ENCODE measurements at regions not wholly inside any gene's neighbourhood (a gene's known extent, or its start where the extent isn't known, plus 50 kb on each side); places are given as distances from the start of the nearest gene placed in this dataset.
"Not testable (repeated sequence)": the region's sequence is repeated elsewhere in the genome, so short reads cannot be mapped to it uniquely, and the experiment has no call there.

- TF ChIP-seq CTCF (IDR thresholded peaks at IDR 0.05; ENCODE audit: insufficient read depth, low read length) = no peak
- no peak for DNase-seq (ENCODE audit: low read depth)
- no peak overlapping the region for H3K4me3 ChIP-seq (ENCODE audit: low read depth, low read length)
These were observed 80.8 kb upstream of the PAX2 start for GRCh38 chr10:100664316-100665149.

GRCh38 chr10:100666634-100667033 lies 78.7 kb upstream of the PAX2 start:
- not testable (repeated sequence) for H3K4me3 ChIP-seq (ENCODE audit: low read depth, low read length); DNase-seq (ENCODE audit: low read depth)

- TF ChIP-seq CTCF (IDR thresholded peaks at IDR 0.05; ENCODE audit: insufficient read depth, low read length) = no peak
- DNase-seq (ENCODE audit: low read depth) = no peak
- H3K4me3 ChIP-seq (ENCODE audit: low read depth, low read length) = no peak overlapping the region
These were observed 75.8 kb upstream of the PAX2 start for GRCh38 chr10:100669616-100670015.

GRCh38 chr10:100670368-100670767 lies 75.0 kb upstream of the PAX2 start:
- TF ChIP-seq CTCF (IDR thresholded peaks at IDR 0.05; ENCODE audit: insufficient read depth, low read length) = no peak
- no peak overlapping the region for H3K4me3 ChIP-seq (ENCODE audit: low read depth, low read length)
- DNase-seq (ENCODE audit: low read depth) = no peak

GRCh38 chr10:100670828-100671479 lies 74.4 kb upstream of the PAX2 start:
- TF ChIP-seq CTCF (IDR thresholded peaks at IDR 0.05; ENCODE audit: insufficient read depth, low read length) = peak; percentile 50
- no peak overlapping the region for H3K4me3 ChIP-seq (ENCODE audit: low read depth, low read length)
- no peak for DNase-seq (ENCODE audit: low read depth)

GRCh38 chr10:100672199-100672598 lies 73.2 kb upstream of the PAX2 start:
- no peak overlapping the region for H3K4me3 ChIP-seq (ENCODE audit: low read depth, low read length)
- TF ChIP-seq CTCF (IDR thresholded peaks at IDR 0.05; ENCODE audit: insufficient read depth, low read length) = no peak
- no peak for DNase-seq (ENCODE audit: low read depth)

GRCh38 chr10:100677290-100677945 lies 68.0 kb upstream of the PAX2 start:
- DNase-seq (ENCODE audit: low read depth) = no peak
- H3K4me3 ChIP-seq (ENCODE audit: low read depth, low read length) = no peak overlapping the region
- TF ChIP-seq CTCF (IDR thresholded peaks at IDR 0.05; ENCODE audit: insufficient read depth, low read length) = no peak

Measured in fibroblast of the aortic adventitia (primary cell).